ENCODE measurements at regions not wholly inside any gene's neighbourhood (a gene's known extent, or its start where the extent isn't known, plus 50 kb on each side); places are given as distances from the start of the nearest gene placed in this dataset.

GRCh38 chr9:118316831-118317343, 612.7 kb downstream of the TLR4 start:
- TF ChIP-seq EP300 (IDR thresholded peaks at IDR 0.05) (no peak), POLR2AphosphoS5 (IDR thresholded peaks at IDR 0.05) (no peak), POLR2A (IDR thresholded peaks at IDR 0.05; ENCODE audit: low read depth) (no peak), CTCF (IDR thresholded peaks at IDR 0.05) (no peak)
- H3K4me1 ChIP-seq = no peaks in the 10 kb centered on the region
- intact Hi-C loops (cut with DNase I) = no loop called here
- WGBS = 82% methylated on average over 2 of the region's 2 CpGs
- H3K36me3 ChIP-seq = no peaks in the 10 kb centered on the region
- no peak for DNase-seq (ENCODE audit: extremely low spot score)
- no peak overlapping the region for H3K27ac ChIP-seq (replicated peaks in 1 of 4)
- H3K27me3 ChIP-seq = no peaks in the 10 kb centered on the region
- no peaks in the 10 kb centered on the region for H3K9me3 ChIP-seq
- no peak overlapping the region for H3K4me3 ChIP-seq

GRCh38 chr9:118318770-118319431, 614.7 kb downstream of the TLR4 start:
- Histone ChIP-seq H3K4me1 (no peaks in the 10 kb centered on the region), H3K36me3 (no peaks in the 10 kb centered on the region), H3K4me3 (no peak overlapping the region), H3K27ac (replicated peaks in 1 of 4) (no peak overlapping the region), H3K27me3 (no peaks in the 10 kb centered on the region), H3K9me3 (no peaks in the 10 kb centered on the region)
- TF ChIP-seq CTCF (IDR thresholded peaks at IDR 0.05) (no peak), POLR2AphosphoS5 (IDR thresholded peaks at IDR 0.05) (no peak), EP300 (IDR thresholded peaks at IDR 0.05) (no peak), POLR2A (IDR thresholded peaks at IDR 0.05; ENCODE audit: low read depth) (no peak)
- DNase-seq (ENCODE audit: extremely low spot score) = no peak
- intact Hi-C loops (cut with DNase I) = no loop called here
- WGBS = 60% methylated on average over 1 of the region's 1 CpG

GRCh38 chr9:118321788-118322187, 617.6 kb downstream of the TLR4 start:
- no peak for DNase-seq (ENCODE audit: extremely low spot score)
- Histone ChIP-seq H3K27me3 (no peaks in the 10 kb centered on the region), H3K36me3 (no peaks in the 10 kb centered on the region), H3K4me3 (no peak overlapping the region), H3K4me1 (no peaks in the 10 kb centered on the region), H3K9me3 (no peaks in the 10 kb centered on the region), H3K27ac (replicated peaks in 1 of 4) (no peak overlapping the region)
- WGBS = 64% methylated on average over 1 of the region's 1 CpG
- intact Hi-C loops (cut with DNase I) = no loop called here
- TF ChIP-seq POLR2A (IDR thresholded peaks at IDR 0.05; ENCODE audit: low read depth) (no peak), POLR2AphosphoS5 (IDR thresholded peaks at IDR 0.05) (no peak), EP300 (IDR thresholded peaks at IDR 0.05) (no peak), CTCF (IDR thresholded peaks at IDR 0.05) (no peak)

GRCh38 chr9:118324706-118325105, 620.5 kb downstream of the TLR4 start:
- no peak for DNase-seq (ENCODE audit: extremely low spot score)
- Histone ChIP-seq H3K36me3 (no peaks in the 10 kb centered on the region), H3K9me3 (no peaks in the 10 kb centered on the region), H3K27me3 (no peaks in the 10 kb centered on the region), H3K4me3 (no peak overlapping the region), H3K4me1 (no peaks in the 10 kb centered on the region), H3K27ac (replicated peaks in 1 of 4) (no peak overlapping the region)
- intact Hi-C loops (cut with DNase I) = no loop called here
- no peak for TF ChIP-seq CTCF (IDR thresholded peaks at IDR 0.05)
- no peak for TF ChIP-seq EP300 (IDR thresholded peaks at IDR 0.05)
- TF ChIP-seq POLR2AphosphoS5 (IDR thresholded peaks at IDR 0.05) = no peak
- TF ChIP-seq POLR2A (IDR thresholded peaks at IDR 0.05; ENCODE audit: low read depth) = no peak
- 76% methylated on average over 2 of the region's 2 CpGs for whole genome bisulfite sequencing

- WGBS = 84% methylated on average over 2 of the region's 2 CpGs
- intact Hi-C loops (cut with DNase I) = no loop called here
- no peak overlapping the region for H3K27ac ChIP-seq (replicated peaks in 1 of 4)
- H3K4me1 ChIP-seq = no peaks in the 10 kb centered on the region
- no peaks in the 10 kb centered on the region for H3K9me3 ChIP-seq
- no peaks in the 10 kb centered on the region for H3K36me3 ChIP-seq
- no peak for DNase-seq (ENCODE audit: extremely low spot score)
- TF ChIP-seq POLR2A (IDR thresholded peaks at IDR 0.05; ENCODE audit: low read depth) (no peak), POLR2AphosphoS5 (IDR thresholded peaks at IDR 0.05) (no peak), CTCF (IDR thresholded peaks at IDR 0.05) (no peak), EP300 (IDR thresholded peaks at IDR 0.05) (no peak)
- no peaks in the 10 kb centered on the region for H3K27me3 ChIP-seq
- H3K4me3 ChIP-seq = no peak overlapping the region
Measured at GRCh38 chr9:118325757-118326156, 621.6 kb downstream of the TLR4 start.

Data from esophagus muscularis mucosa (tissue), 4 donors.